Thyroid gland (tissue), 4 donors: ENCODE measurements at regions not wholly inside any gene's neighbourhood (a gene's known extent, or its start where the extent isn't known, plus 50 kb on each side); places are given as distances from the start of the nearest gene placed in this dataset.

ENCODE experiments used
- DNase-seq, 2 donors: peaks; one replicate each; pipeline ENCODE4 v3.0.0-alpha.2; 2019
- H3K27ac ChIP-seq, 3 donors: fragments of 200-600 bp; sonication (generic); 1 replicate in 2 of 3; 2 replicates in 1 of 3; pipeline ENCODE4 v1.5.1; 2016 to 2019; ENCODE audit warnings: mild to moderate bottlenecking in 1 of 3, moderate library complexity in 1 of 3
- H3K27me3 ChIP-seq: fragments of 200-600 bp; sonication (generic); one replicate; pipeline ENCODE4 v1.5.1; 2019
- H3K36me3 ChIP-seq, 2 donors: fragments of 200-600 bp; sonication (generic); one replicate each; pipeline ENCODE4 v1.5.1; 2016 to 2019
- H3K4me1 ChIP-seq, 2 donors: fragments of 200-600 bp; sonication (generic); one replicate each; pipeline ENCODE4 v1.5.1; 2017 to 2019
- H3K4me3 ChIP-seq, 3 donors: fragments of 200-600 bp; sonication (generic); replicated peaks in 1 of 3; 1 replicate in 2 of 3; 2 replicates in 1 of 3; pipeline ENCODE4 v1.5.1; 2016; ENCODE audit warnings: mild to moderate bottlenecking in 1 of 3
- H3K9me3 ChIP-seq: fragments of 200-600 bp; sonication (generic); one replicate; pipeline ENCODE4 v1.5.1; 2017
- CTCF ChIP-seq, 6 experiments: fragments of 200-600 bp in 3 of 6; fragments of 450-650 bp in 3 of 6; sonication (generic) in 3 of 6; IDR thresholded peaks; one replicate each; pipeline ENCODE4 v1.5.1; 2016 to 2019; ENCODE audit warnings: antibody characterized with exemption in 6 of 6, mild to moderate bottlenecking in 2 of 6, inconsistent platforms in 1 of 6, moderate library complexity in 1 of 6
- POLR2A ChIP-seq, 2 donors: fragments of 450-650 bp; IDR thresholded peaks; one replicate each; pipeline ENCODE4 v1.6.1; 2017; ENCODE audit warnings: antibody characterized with exemption in 2 of 2, mild to moderate bottlenecking in 2 of 2, moderate library complexity in 1 of 2
- WGBS, 2 donors: methylation state at CpG; one replicate each; pipeline ENCODE4 v1.1.5; 2017; 5-methylcytosine and 5-hydroxymethylcytosine counted together
- intact Hi-C: fragments of 100-400 bp; cut with DNase I; formaldehyde crosslinking; loops from one replicate; pipeline ENCODE4 v1.15.1; 2023

DNA sequence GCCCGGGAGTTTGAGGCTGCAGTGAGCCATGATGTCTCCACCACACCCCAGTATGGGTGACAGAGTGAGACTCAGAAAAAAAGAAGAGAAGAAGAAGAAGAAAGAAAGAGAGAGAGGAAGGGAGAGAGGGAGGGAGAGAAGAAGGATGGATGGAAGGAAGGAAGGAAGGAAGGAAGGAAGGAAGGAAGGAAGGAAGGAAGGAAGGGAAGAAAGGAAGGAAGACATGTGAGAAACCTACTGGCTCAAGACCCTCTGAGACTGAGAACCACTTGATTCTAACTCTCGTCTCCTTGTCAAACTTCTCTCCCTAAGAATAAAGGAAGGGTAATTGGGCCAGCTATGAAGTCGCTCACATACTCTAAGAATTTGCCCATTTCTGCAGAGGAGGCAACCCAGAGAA lies 148.1 kb upstream of the UBE2E1 start:
- 95% methylated on average over 3 of the region's 3 CpGs for WGBS, 2 donors
- TF ChIP-seq CTCF (IDR thresholded peaks at IDR 0.05) = no peak
- no peak for TF ChIP-seq POLR2A (IDR thresholded peaks at IDR 0.05)
- no peaks in the 10 kb centered on the region for H3K9me3 ChIP-seq
- no peaks in the 10 kb centered on the region for H3K36me3 ChIP-seq
- intact Hi-C loops = no loop called here
- DNase-seq = no peak
- no peaks in the 10 kb centered on the region for H3K4me1 ChIP-seq
- H3K4me3 ChIP-seq = no peak overlapping the region
- no peaks in the 10 kb centered on the region for H3K27me3 ChIP-seq
- H3K27ac ChIP-seq = no peak overlapping the region

DNA sequence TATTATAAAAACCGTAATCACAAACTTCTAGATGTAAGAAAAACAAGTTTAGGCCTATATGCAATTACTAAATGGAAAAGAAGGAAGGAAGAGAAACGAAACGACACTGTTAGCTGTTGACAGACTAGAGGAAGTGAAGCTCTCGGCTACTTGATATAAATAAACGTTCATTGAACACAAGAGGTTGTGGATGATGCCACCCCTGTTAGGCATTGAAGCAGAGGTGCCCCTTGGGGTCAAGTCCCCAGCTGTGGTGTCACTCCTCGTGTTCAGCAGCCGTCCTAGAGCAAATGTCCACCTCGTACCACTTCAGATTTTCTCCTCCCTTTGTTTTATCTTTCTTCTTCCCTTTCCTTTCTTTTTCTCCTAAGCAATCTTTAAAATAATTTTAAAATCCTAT lies 146.5 kb upstream of the UBE2E1 start:
- Histone ChIP-seq H3K27ac (no peak overlapping the region), H3K4me1 (no peaks in the 10 kb centered on the region), H3K27me3 (no peaks in the 10 kb centered on the region), H3K36me3 (no peaks in the 10 kb centered on the region), H3K9me3 (no peaks in the 10 kb centered on the region), H3K4me3 (no peak overlapping the region)
- DNase-seq = no peak
- no peak for TF ChIP-seq POLR2A (IDR thresholded peaks at IDR 0.05)
- TF ChIP-seq CTCF (IDR thresholded peaks at IDR 0.05) = no peak
- intact Hi-C loops = no loop called here
- 69 to 71% methylated on average over 8 of the region's 8 CpGs for WGBS, 2 donors

- Histone ChIP-seq H3K4me1 (no peaks in the 10 kb centered on the region), H3K27ac (no peak overlapping the region)
- 76 to 83% methylated on average over 5 of the region's 5 CpGs for WGBS, 2 donors
Measured at GRCh38 chr3:23659840-23660430, 145.8 kb upstream of the UBE2E1 start.

GRCh38 chr3:23662079-23662617 lies 143.6 kb upstream of the UBE2E1 start:
- Histone ChIP-seq H3K4me3 (no peak overlapping the region), H3K4me1 (no peaks in the 10 kb centered on the region), H3K27ac (no peak overlapping the region), H3K36me3 (no peaks in the 10 kb centered on the region), H3K27me3 (no peaks in the 10 kb centered on the region), H3K9me3 (no peaks in the 10 kb centered on the region)
- intact Hi-C loops = no loop called here
- WGBS, 2 donors = 83 to 85% methylated on average over 9 of the region's 9 CpGs
- no peak for DNase-seq
- TF ChIP-seq POLR2A (IDR thresholded peaks at IDR 0.05) = no peak
- TF ChIP-seq CTCF (IDR thresholded peaks at IDR 0.05) = no peak

More at GRCh38 chr3:23659840-23660430, 145.8 kb upstream of the UBE2E1 start:
- Histone ChIP-seq H3K36me3 (no peaks in the 10 kb centered on the region), H3K4me3 (no peak overlapping the region), H3K9me3 (no peaks in the 10 kb centered on the region), H3K27me3 (no peaks in the 10 kb centered on the region)
- DNase-seq = no peak
- intact Hi-C loops = no loop called here
- no peak for TF ChIP-seq CTCF (IDR thresholded peaks at IDR 0.05)
- TF ChIP-seq POLR2A (IDR thresholded peaks at IDR 0.05) = no peak

DNA sequence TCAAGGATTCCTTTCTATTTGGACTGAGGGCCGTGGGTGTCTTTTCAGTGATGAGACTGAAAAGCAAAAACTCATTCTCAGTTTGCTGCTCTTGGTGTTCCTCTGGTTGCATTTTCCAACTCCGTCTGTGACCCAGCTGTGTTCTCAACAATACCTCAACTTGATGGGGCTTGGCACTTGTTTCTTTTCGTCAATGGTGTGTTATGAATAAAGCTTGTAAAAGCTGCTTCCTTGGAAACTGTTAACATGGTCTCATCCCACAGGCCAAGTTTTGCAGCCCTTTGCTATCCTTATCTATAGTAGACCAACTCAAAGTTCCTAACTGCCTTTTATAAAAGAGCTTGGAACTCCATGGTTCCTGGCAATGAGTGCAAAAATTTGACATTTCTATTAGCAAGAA lies 142.5 kb upstream of the UBE2E1 start:
- Histone ChIP-seq H3K27me3 (no peaks in the 10 kb centered on the region), H3K27ac (no peak overlapping the region), H3K9me3 (no peaks in the 10 kb centered on the region), H3K4me1 (no peaks in the 10 kb centered on the region), H3K36me3 (no peaks in the 10 kb centered on the region), H3K4me3 (no peak overlapping the region)
- no peak for TF ChIP-seq POLR2A (IDR thresholded peaks at IDR 0.05)
- no peak for TF ChIP-seq CTCF (IDR thresholded peaks at IDR 0.05)
- intact Hi-C loops = no loop called here
- WGBS, 2 donors = 76 to 89% methylated on average over 3 of the region's 3 CpGs
- no peak for DNase-seq
